ENCODE measurements at regions not wholly inside any gene's neighbourhood (a gene's known extent, or its start where the extent isn't known, plus 50 kb on each side); places are given as distances from the start of the nearest gene placed in this dataset.

GRCh38 chr9:129374651-129375050 lies 196.6 kb upstream of the IER5L start:
- H3K27ac Mint-ChIP-seq = no peak overlapping the region
- H3K9me3 ChIP-seq (ENCODE audit: control insufficient read depth in 1 of 2, low read length in 2 of 2) = no peaks in the 10 kb centered on the region
- H3K27me3 ChIP-seq (ENCODE audit: insufficient read depth, low read length) = no peaks in the 10 kb centered on the region
- ChIA-PET CTCF (ENCODE audit: partially characterized antibody) (no interaction called here), POLR2A (ENCODE audit: partially characterized antibody) (no interaction called here)
- intact Hi-C loops (cut with micrococcal nuclease) = no loop called here
- no peaks in the 10 kb centered on the region for H3K4me1 ChIP-seq (ENCODE audit: insufficient read depth, low read length)
- H3K4me3 ChIP-seq (ENCODE audit: low read length in 2 of 2) = no peak overlapping the region
- H3K36me3 ChIP-seq (ENCODE audit: insufficient read depth, low read length) = no peaks in the 10 kb centered on the region
- peaks cover 0 to 7% (median 0%) of the 10 kb centered on the region in 8 donors for H3K9me3 Mint-ChIP-seq
- H3K4me3 Mint-ChIP-seq = no peak overlapping the region
- DNase-seq = no peak
- no peaks in the 10 kb centered on the region for H3K4me1 Mint-ChIP-seq
- no peaks in the 10 kb centered on the region for H3K36me3 Mint-ChIP-seq
- H3K27ac ChIP-seq (ENCODE audit: low read depth, low read length) = no peak overlapping the region
- no peaks in the 10 kb centered on the region for H3K27me3 Mint-ChIP-seq

GRCh38 chr9:129374231-129374630 lies 196.2 kb upstream of the IER5L start:
- no peaks in the 10 kb centered on the region for H3K4me1 ChIP-seq (ENCODE audit: insufficient read depth, low read length)
- Mint-ChIP-seq H3K36me3 (no peaks in the 10 kb centered on the region), H3K4me1 (no peaks in the 10 kb centered on the region), H3K27ac (no peak overlapping the region), H3K9me3 (peaks cover 0 to 8% (median 0%) of the 10 kb centered on the region in 8 donors), H3K4me3 (no peak overlapping the region), H3K27me3 (no peaks in the 10 kb centered on the region)
- no peak overlapping the region for H3K4me3 ChIP-seq (ENCODE audit: low read length in 2 of 2)
- CTCF ChIA-PET (ENCODE audit: partially characterized antibody) = interaction anchor here (1.3 kb wide), 1 partner anchor 11 kb away, joined by 3 read pairs; no protein-coding TSS in a partner anchor
- DNase-seq = no peak
- H3K27ac ChIP-seq (ENCODE audit: low read depth, low read length) = no peak overlapping the region
- H3K36me3 ChIP-seq (ENCODE audit: insufficient read depth, low read length) = no peaks in the 10 kb centered on the region
- H3K9me3 ChIP-seq (ENCODE audit: control insufficient read depth in 1 of 2, low read length in 2 of 2) = no peaks in the 10 kb centered on the region
- intact Hi-C loops (cut with micrococcal nuclease) = no loop called here
- no peaks in the 10 kb centered on the region for H3K27me3 ChIP-seq (ENCODE audit: insufficient read depth, low read length)
- POLR2A ChIA-PET (ENCODE audit: partially characterized antibody) = no interaction called here

- no peaks in the 10 kb centered on the region for H3K4me1 ChIP-seq (ENCODE audit: insufficient read depth, low read length)
- Mint-ChIP-seq H3K4me1 (no peaks in the 10 kb centered on the region), H3K36me3 (no peaks in the 10 kb centered on the region), H3K9me3 (peaks cover 0 to 11% (median 3%) of the 10 kb centered on the region in 8 donors), H3K4me3 (no peak overlapping the region), H3K27ac (no peak overlapping the region), H3K27me3 (no peaks in the 10 kb centered on the region)
- ChIA-PET POLR2A (ENCODE audit: partially characterized antibody) (no interaction called here), CTCF (ENCODE audit: partially characterized antibody) (interaction anchor here (1.1 to 1.3 kb wide), 2 partner anchors 10 to 19 kb away, joined by 3 read pairs; no protein-coding TSS in a partner anchor)
- H3K27ac ChIP-seq (ENCODE audit: low read depth, low read length) = no peak overlapping the region
- no peaks in the 10 kb centered on the region for H3K9me3 ChIP-seq (ENCODE audit: control insufficient read depth in 1 of 2, low read length in 2 of 2)
- intact Hi-C loops (cut with micrococcal nuclease) = no loop called here
- no peak for DNase-seq
- no peak overlapping the region for H3K4me3 ChIP-seq (ENCODE audit: low read length in 2 of 2)
- H3K36me3 ChIP-seq (ENCODE audit: insufficient read depth, low read length) = no peaks in the 10 kb centered on the region
- no peaks in the 10 kb centered on the region for H3K27me3 ChIP-seq (ENCODE audit: insufficient read depth, low read length)
These were observed 195.3 kb upstream of the IER5L start for GRCh38 chr9:129373361-129373760.

- no peak overlapping the region for H3K4me3 ChIP-seq (ENCODE audit: low read length in 2 of 2)
- intact Hi-C loops (cut with micrococcal nuclease) = no loop called here
- peaks cover 0 to 11% (median 3%) of the 10 kb centered on the region in 8 donors for H3K9me3 Mint-ChIP-seq
- ChIA-PET POLR2A (ENCODE audit: partially characterized antibody) (interaction anchor here (0.6 to 1.3 kb wide), 2 partner anchors 22 to 193 kb away, joined by 3 read pairs; partner anchors contain the start of gene IER5L), CTCF (ENCODE audit: partially characterized antibody) (interaction anchor here (1.0 kb wide), 1 partner anchor 9 kb away, joined by 3 read pairs; no protein-coding TSS in a partner anchor)
- no peaks in the 10 kb centered on the region for H3K4me1 ChIP-seq (ENCODE audit: insufficient read depth, low read length)
- H3K27ac ChIP-seq (ENCODE audit: low read depth, low read length) = no peak overlapping the region
- no peak overlapping the region for H3K4me3 Mint-ChIP-seq
- no peaks in the 10 kb centered on the region for H3K36me3 ChIP-seq (ENCODE audit: insufficient read depth, low read length)
- H3K27ac Mint-ChIP-seq = no peak overlapping the region
- no peaks in the 10 kb centered on the region for H3K27me3 Mint-ChIP-seq
- H3K27me3 ChIP-seq (ENCODE audit: insufficient read depth, low read length) = no peaks in the 10 kb centered on the region
- no peaks in the 10 kb centered on the region for H3K4me1 Mint-ChIP-seq
- H3K9me3 ChIP-seq (ENCODE audit: control insufficient read depth in 1 of 2, low read length in 2 of 2) = no peaks in the 10 kb centered on the region
- DNase-seq = no peak
- no peaks in the 10 kb centered on the region for H3K36me3 Mint-ChIP-seq
These were observed 192.7 kb upstream of the IER5L start for GRCh38 chr9:129370770-129371169.

GRCh38 chr9:129368444-129368978 lies 190.4 kb upstream of the IER5L start:
- H3K27ac Mint-ChIP-seq = no peak overlapping the region
- intact Hi-C loops (cut with micrococcal nuclease) = no loop called here
- Histone ChIP-seq H3K4me1 (ENCODE audit: insufficient read depth, low read length) (no peaks in the 10 kb centered on the region), H3K27me3 (ENCODE audit: insufficient read depth, low read length) (no peaks in the 10 kb centered on the region), H3K36me3 (ENCODE audit: insufficient read depth, low read length) (no peaks in the 10 kb centered on the region), H3K27ac (ENCODE audit: low read depth, low read length) (no peak overlapping the region), H3K4me3 (ENCODE audit: low read length in 2 of 2) (no peak overlapping the region), H3K9me3 (ENCODE audit: control insufficient read depth in 1 of 2, low read length in 2 of 2) (no peaks in the 10 kb centered on the region)
- DNase-seq = no peak
- ChIA-PET POLR2A (ENCODE audit: partially characterized antibody) (no interaction called here), CTCF (ENCODE audit: partially characterized antibody) (no interaction called here)
- no peak overlapping the region for H3K4me3 Mint-ChIP-seq
- no peaks in the 10 kb centered on the region for H3K27me3 Mint-ChIP-seq
- no peaks in the 10 kb centered on the region for H3K36me3 Mint-ChIP-seq
- peaks cover 0 to 11% (median 3%) of the 10 kb centered on the region in 8 donors for H3K9me3 Mint-ChIP-seq
- no peaks in the 10 kb centered on the region for H3K4me1 Mint-ChIP-seq

- Histone ChIP-seq H3K4me1 (ENCODE audit: insufficient read depth, low read length) (no peaks in the 10 kb centered on the region), H3K36me3 (ENCODE audit: insufficient read depth, low read length) (no peaks in the 10 kb centered on the region), H3K27ac (ENCODE audit: low read depth, low read length) (no peak overlapping the region), H3K4me3 (ENCODE audit: low read length in 2 of 2) (no peak overlapping the region), H3K27me3 (ENCODE audit: insufficient read depth, low read length) (no peaks in the 10 kb centered on the region), H3K9me3 (ENCODE audit: control insufficient read depth in 1 of 2, low read length in 2 of 2) (no peaks in the 10 kb centered on the region)
- Mint-ChIP-seq H3K27ac (no peak overlapping the region), H3K9me3 (peaks cover 0 to 11% (median 3%) of the 10 kb centered on the region in 8 donors), H3K4me1 (no peaks in the 10 kb centered on the region), H3K27me3 (no peaks in the 10 kb centered on the region), H3K4me3 (no peak overlapping the region), H3K36me3 (no peaks in the 10 kb centered on the region)
- ChIA-PET POLR2A (ENCODE audit: partially characterized antibody) (no interaction called here), CTCF (ENCODE audit: partially characterized antibody) (no interaction called here)
- no peak for DNase-seq
- intact Hi-C loops (cut with micrococcal nuclease) = no loop called here
These were observed 189.2 kb upstream of the IER5L start for GRCh38 chr9:129367287-129367686.

- CTCF ChIA-PET (ENCODE audit: partially characterized antibody) = no interaction called here
- no peak for DNase-seq
- no peak overlapping the region for H3K4me3 ChIP-seq (ENCODE audit: low read length in 2 of 2)
- Mint-ChIP-seq H3K36me3 (no peaks in the 10 kb centered on the region), H3K27me3 (no peaks in the 10 kb centered on the region), H3K4me3 (no peak overlapping the region), H3K9me3 (peaks cover 0 to 8% (median 3%) of the 10 kb centered on the region in 8 donors), H3K27ac (no peak overlapping the region), H3K4me1 (no peaks in the 10 kb centered on the region)
- H3K4me1 ChIP-seq (ENCODE audit: insufficient read depth, low read length) = no peaks in the 10 kb centered on the region
- H3K36me3 ChIP-seq (ENCODE audit: insufficient read depth, low read length) = no peaks in the 10 kb centered on the region
- POLR2A ChIA-PET (ENCODE audit: partially characterized antibody) = interaction anchor here (0.9 kb wide), 1 partner anchor 199 kb away, joined by 3 read pairs; no protein-coding TSS in a partner anchor
- intact Hi-C loops (cut with micrococcal nuclease) = no loop called here
- no peaks in the 10 kb centered on the region for H3K27me3 ChIP-seq (ENCODE audit: insufficient read depth, low read length)
- no peak overlapping the region for H3K27ac ChIP-seq (ENCODE audit: low read depth, low read length)
- H3K9me3 ChIP-seq (ENCODE audit: control insufficient read depth in 1 of 2, low read length in 2 of 2) = no peaks in the 10 kb centered on the region
These were observed 187.1 kb upstream of the IER5L start for GRCh38 chr9:129365196-129365595.

Measured in CD4-positive, alpha-beta memory T cell (primary cell).